ENCODE measurements at regions not wholly inside any gene's neighbourhood (a gene's known extent, or its start where the extent isn't known, plus 50 kb on each side); places are given as distances from the start of the nearest gene placed in this dataset.
A peak's percentile ranks its signal among the peaks of the same experiment; 100 is the strongest.

DNA sequence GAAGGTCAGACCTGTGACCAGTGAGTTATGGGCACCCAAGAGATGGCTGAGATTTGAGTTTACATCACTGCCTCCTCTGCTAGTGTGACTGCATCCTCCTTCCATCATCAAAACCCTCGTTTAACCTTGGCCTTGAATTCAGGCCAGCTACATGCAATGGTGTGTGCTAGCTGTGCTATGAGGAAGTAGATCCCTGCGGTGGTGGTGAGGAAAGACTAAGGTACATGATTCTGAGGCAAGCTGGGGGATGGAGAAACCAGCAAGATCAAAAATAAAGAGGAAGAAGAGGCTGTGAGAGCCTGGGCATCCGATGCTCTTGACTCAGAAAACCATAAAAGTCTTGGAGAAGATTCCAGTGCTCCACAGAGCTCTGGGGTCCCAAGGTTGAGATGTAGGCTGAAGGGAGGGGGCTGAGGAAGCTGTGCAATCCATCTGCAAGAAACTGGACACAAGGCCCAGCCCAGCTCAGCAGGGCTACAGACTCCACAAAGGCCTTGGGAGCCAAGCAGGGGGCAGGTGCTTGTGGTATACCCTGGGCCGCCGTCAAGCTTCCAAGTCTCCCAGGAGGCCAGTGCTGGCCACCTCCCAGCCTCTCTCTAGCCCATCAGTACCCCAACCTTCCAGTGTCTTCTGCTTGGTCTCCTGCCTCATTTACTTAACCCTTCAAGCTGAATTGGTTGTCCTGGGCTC, 774.8 kb downstream of the VRK1 start:
- CTCF ChIA-PET = no interaction called here
- Histone ChIP-seq H3K9me3 (no peaks in the 10 kb centered on the region), H3K27me3 (replicated peaks in 1 of 2; ENCODE audit: control insufficient read depth in 2 of 2, extremely low read depth in 1 of 2, insufficient read depth in 2 of 2, low read length in 1 of 2) (no peaks in the 10 kb centered on the region), H3K27ac (ENCODE audit: low read length) (no peak overlapping the region), H3K4me1 (ENCODE audit: control insufficient read depth in 1 of 2, extremely low read depth in 1 of 2, insufficient read depth in 2 of 2, low read length in 2 of 2) (no peaks in the 10 kb centered on the region), H3K4me3 (ENCODE audit: control insufficient read depth in 1 of 2, extremely low read depth in 1 of 2, low read length in 1 of 2) (no peak overlapping the region), H3K36me3 (ENCODE audit: control insufficient read depth in 2 of 2, extremely low read depth in 1 of 2, insufficient read depth in 1 of 2, low read length in 1 of 2) (no peaks in the 10 kb centered on the region)
- 85% methylated on average over 3 of the region's 5 CpGs for WGBS (ENCODE audit: insufficient coverage)
- H3K4me3 Mint-ChIP-seq = no peak overlapping the region
- ATAC-seq (replicated peaks in 1 of 4) (no peak), DNase-seq (peak in 1 of 35 experiments; percentile 3)
- H3K27me3 Mint-ChIP-seq = no peaks in the 10 kb centered on the region
- no peak overlapping the region for H3K27ac Mint-ChIP-seq
- peaks cover 3 to 6% (median 5%) of the 10 kb centered on the region in 3 donors for H3K4me1 Mint-ChIP-seq
- peaks cover 5% of the 10 kb centered on the region for H3K36me3 Mint-ChIP-seq
- peaks cover 4 to 14% (median 10%) of the 10 kb centered on the region in 3 donors for H3K9me3 Mint-ChIP-seq
- POLR2A ChIA-PET = no interaction called here

- WGBS (ENCODE audit: insufficient coverage) = 90% methylated on average over 18 of the region's 19 CpGs
- Mint-ChIP-seq H3K27me3 (no peaks in the 10 kb centered on the region), H3K4me1 (peaks cover 3 to 6% (median 5%) of the 10 kb centered on the region in 3 donors), H3K36me3 (peaks cover 5% of the 10 kb centered on the region), H3K4me3 (no peak overlapping the region), H3K27ac (no peak overlapping the region), H3K9me3 (peaks cover 4 to 14% (median 10%) of the 10 kb centered on the region in 3 donors)
- no peak overlapping the region for H3K27ac ChIP-seq (ENCODE audit: low read length)
- no peaks in the 10 kb centered on the region for H3K27me3 ChIP-seq (replicated peaks in 1 of 2; ENCODE audit: control insufficient read depth in 2 of 2, extremely low read depth in 1 of 2, insufficient read depth in 2 of 2, low read length in 1 of 2)
- no peak overlapping the region for H3K4me3 ChIP-seq (ENCODE audit: control insufficient read depth in 1 of 2, extremely low read depth in 1 of 2, low read length in 1 of 2)
- no peaks in the 10 kb centered on the region for H3K36me3 ChIP-seq (ENCODE audit: control insufficient read depth in 2 of 2, extremely low read depth in 1 of 2, insufficient read depth in 1 of 2, low read length in 1 of 2)
- no peaks in the 10 kb centered on the region for H3K4me1 ChIP-seq (ENCODE audit: control insufficient read depth in 1 of 2, extremely low read depth in 1 of 2, insufficient read depth in 2 of 2, low read length in 2 of 2)
- ChIA-PET CTCF (no interaction called here), POLR2A (interaction anchor here in 1 of 2 donors (0.7 kb wide), 2 partner anchors 43 to 395 kb away, joined by 7 to 13 read pairs; no protein-coding TSS in a partner anchor)
- H3K9me3 ChIP-seq = no peaks in the 10 kb centered on the region
- DNase-seq (no peak), ATAC-seq (replicated peaks in 1 of 4) (no peak)
These were observed 775.6 kb downstream of the VRK1 start for GRCh38 chr14:97572583-97573458.

- no peaks in the 10 kb centered on the region for H3K27me3 Mint-ChIP-seq
- no peak overlapping the region for H3K27ac Mint-ChIP-seq
- no peak overlapping the region for H3K4me3 Mint-ChIP-seq
- H3K27me3 ChIP-seq (replicated peaks in 1 of 2; ENCODE audit: control insufficient read depth in 2 of 2, extremely low read depth in 1 of 2, insufficient read depth in 2 of 2, low read length in 1 of 2) = no peaks in the 10 kb centered on the region
- H3K4me1 Mint-ChIP-seq = peaks cover 5 to 12% (median 9%) of the 10 kb centered on the region in 3 donors
- peaks cover 5% of the 10 kb centered on the region for H3K36me3 Mint-ChIP-seq
- WGBS (ENCODE audit: insufficient coverage) = 96% methylated on average over 5 of the region's 6 CpGs
- ATAC-seq (replicated peaks in 1 of 4) (no peak), DNase-seq (no peak)
- H3K4me3 ChIP-seq (ENCODE audit: control insufficient read depth in 1 of 2, extremely low read depth in 1 of 2, low read length in 1 of 2) = no peak overlapping the region
- ChIA-PET CTCF (no interaction called here), POLR2A (no interaction called here)
- peaks cover 4 to 10% (median 9%) of the 10 kb centered on the region in 3 donors for H3K9me3 Mint-ChIP-seq
- no peaks in the 10 kb centered on the region for H3K36me3 ChIP-seq (ENCODE audit: control insufficient read depth in 2 of 2, extremely low read depth in 1 of 2, insufficient read depth in 1 of 2, low read length in 1 of 2)
- H3K4me1 ChIP-seq (ENCODE audit: control insufficient read depth in 1 of 2, extremely low read depth in 1 of 2, insufficient read depth in 2 of 2, low read length in 2 of 2) = no peaks in the 10 kb centered on the region
- no peak overlapping the region for H3K27ac ChIP-seq (ENCODE audit: low read length)
- H3K9me3 ChIP-seq = no peaks in the 10 kb centered on the region
These were observed 778.5 kb downstream of the VRK1 start for GRCh38 chr14:97575677-97576076.

GRCh38 chr14:97578982-97579548, 781.9 kb downstream of the VRK1 start:
- Histone ChIP-seq H3K4me1 (ENCODE audit: control insufficient read depth in 1 of 2, extremely low read depth in 1 of 2, insufficient read depth in 2 of 2, low read length in 2 of 2) (no peaks in the 10 kb centered on the region), H3K27ac (ENCODE audit: low read length) (no peak overlapping the region), H3K9me3 (no peaks in the 10 kb centered on the region), H3K36me3 (ENCODE audit: control insufficient read depth in 2 of 2, extremely low read depth in 1 of 2, insufficient read depth in 1 of 2, low read length in 1 of 2) (no peaks in the 10 kb centered on the region), H3K27me3 (replicated peaks in 1 of 2; ENCODE audit: control insufficient read depth in 2 of 2, extremely low read depth in 1 of 2, insufficient read depth in 2 of 2, low read length in 1 of 2) (no peaks in the 10 kb centered on the region), H3K4me3 (ENCODE audit: control insufficient read depth in 1 of 2, extremely low read depth in 1 of 2, low read length in 1 of 2) (no peak overlapping the region)
- POLR2A ChIA-PET = no interaction called here
- CTCF ChIA-PET = no interaction called here
- no peak for DNase-seq
- Mint-ChIP-seq H3K27ac (no peak overlapping the region), H3K4me3 (no peak overlapping the region), H3K27me3 (no peaks in the 10 kb centered on the region), H3K36me3 (peaks cover 4% of the 10 kb centered on the region), H3K4me1 (peaks cover 0 to 12% (median 9%) of the 10 kb centered on the region in 3 donors), H3K9me3 (peaks cover 2 to 7% (median 7%) of the 10 kb centered on the region in 3 donors)
- no peak for ATAC-seq (replicated peaks in 1 of 4)

GRCh38 chr14:97581016-97581415, 783.8 kb downstream of the VRK1 start:
- no peak overlapping the region for H3K27ac ChIP-seq (ENCODE audit: low read length)
- no peaks in the 10 kb centered on the region for H3K9me3 ChIP-seq
- H3K4me1 Mint-ChIP-seq = peaks cover 6% of the 10 kb centered on the region in 3 donors
- no peaks in the 10 kb centered on the region for H3K27me3 Mint-ChIP-seq
- ChIA-PET CTCF (no interaction called here), POLR2A (interaction anchor here in 1 of 2 donors (0.6 kb wide), 1 partner anchor 93 kb away, joined by 3 read pairs; no protein-coding TSS in a partner anchor)
- H3K4me1 ChIP-seq (ENCODE audit: control insufficient read depth in 1 of 2, extremely low read depth in 1 of 2, insufficient read depth in 2 of 2, low read length in 2 of 2) = no peaks in the 10 kb centered on the region
- no peak overlapping the region for H3K4me3 ChIP-seq (ENCODE audit: control insufficient read depth in 1 of 2, extremely low read depth in 1 of 2, low read length in 1 of 2)
- no peak overlapping the region for H3K4me3 Mint-ChIP-seq
- no peaks in the 10 kb centered on the region for H3K27me3 ChIP-seq (replicated peaks in 1 of 2; ENCODE audit: control insufficient read depth in 2 of 2, extremely low read depth in 1 of 2, insufficient read depth in 2 of 2, low read length in 1 of 2)
- peaks cover 0 to 2% (median 0%) of the 10 kb centered on the region in 3 donors for H3K9me3 Mint-ChIP-seq
- no peaks in the 10 kb centered on the region for H3K36me3 ChIP-seq (ENCODE audit: control insufficient read depth in 2 of 2, extremely low read depth in 1 of 2, insufficient read depth in 1 of 2, low read length in 1 of 2)
- ATAC-seq (replicated peaks in 1 of 4) = no peak
- DNase-seq = no peak
- no peaks in the 10 kb centered on the region for H3K36me3 Mint-ChIP-seq
- WGBS (ENCODE audit: insufficient coverage) = 83% methylated on average over 3 of the region's 4 CpGs
- no peak overlapping the region for H3K27ac Mint-ChIP-seq

DNA sequence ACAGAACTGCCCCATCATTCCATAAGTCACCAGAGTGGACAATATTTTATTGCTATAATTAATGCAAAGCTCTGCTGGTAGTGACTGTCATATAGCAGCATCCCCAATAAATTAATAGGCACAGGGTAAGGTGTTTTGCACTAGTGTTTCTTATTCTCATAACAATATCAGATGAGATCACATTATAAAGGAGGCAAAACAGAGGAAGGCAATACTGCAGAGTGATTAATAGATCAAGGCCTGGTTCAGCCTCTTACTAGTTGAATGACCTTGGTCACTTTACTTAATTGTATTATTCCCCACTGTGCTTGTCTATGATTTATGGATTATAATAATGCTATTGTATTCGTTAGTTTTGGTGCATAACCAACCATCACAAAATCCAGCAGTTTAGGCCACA, 784.8 kb downstream of the VRK1 start:
- Histone ChIP-seq H3K27ac (ENCODE audit: low read length) (no peak overlapping the region), H3K4me3 (ENCODE audit: control insufficient read depth in 1 of 2, extremely low read depth in 1 of 2, low read length in 1 of 2) (no peak overlapping the region), H3K36me3 (ENCODE audit: control insufficient read depth in 2 of 2, extremely low read depth in 1 of 2, insufficient read depth in 1 of 2, low read length in 1 of 2) (no peaks in the 10 kb centered on the region), H3K27me3 (replicated peaks in 1 of 2; ENCODE audit: control insufficient read depth in 2 of 2, extremely low read depth in 1 of 2, insufficient read depth in 2 of 2, low read length in 1 of 2) (no peaks in the 10 kb centered on the region), H3K9me3 (no peaks in the 10 kb centered on the region), H3K4me1 (ENCODE audit: control insufficient read depth in 1 of 2, extremely low read depth in 1 of 2, insufficient read depth in 2 of 2, low read length in 2 of 2) (no peaks in the 10 kb centered on the region)
- Mint-ChIP-seq H3K27ac (no peak overlapping the region), H3K36me3 (no peaks in the 10 kb centered on the region), H3K4me3 (no peak overlapping the region), H3K4me1 (peaks cover 6% of the 10 kb centered on the region in 3 donors), H3K27me3 (no peaks in the 10 kb centered on the region), H3K9me3 (peaks cover 0 to 4% (median 0%) of the 10 kb centered on the region in 3 donors)
- no CpG with 5 or more reads among the region's 1 CpG for WGBS (ENCODE audit: insufficient coverage)
- DNase-seq = no peak
- ChIA-PET CTCF (no interaction called here), POLR2A (no interaction called here)
- no peak for ATAC-seq (replicated peaks in 1 of 4)
